ENCODE measurements at regions not wholly inside any gene's neighbourhood (a gene's known extent, or its start where the extent isn't known, plus 50 kb on each side); places are given as distances from the start of the nearest gene placed in this dataset.
A peak's percentile ranks its signal among the peaks of the same experiment; 100 is the strongest.
"Not testable (repeated sequence)": the region's sequence is repeated elsewhere in the genome, so short reads cannot be mapped to it uniquely, and the experiment has no call there.

DNA sequence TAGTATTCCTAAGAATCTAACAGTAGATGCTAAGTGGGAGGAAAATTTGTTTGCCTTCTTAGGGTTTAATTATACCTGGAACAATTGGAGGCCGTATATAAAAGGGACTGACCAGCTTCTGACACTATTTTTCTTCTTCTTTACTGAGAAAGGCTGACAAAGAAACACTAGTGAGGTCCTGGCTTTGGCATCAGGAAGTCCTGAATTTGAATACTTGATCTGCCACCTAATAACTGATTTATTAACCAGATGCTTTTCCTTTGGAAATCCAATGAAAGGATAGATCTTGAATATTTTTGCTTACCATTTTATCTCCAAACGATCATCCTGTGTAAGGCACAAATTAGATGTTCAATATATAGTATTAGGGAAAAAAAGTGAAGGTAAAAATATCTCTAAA lies 382.5 kb downstream of the CENPW start:
- TF ChIP-seq, protein P1, sequence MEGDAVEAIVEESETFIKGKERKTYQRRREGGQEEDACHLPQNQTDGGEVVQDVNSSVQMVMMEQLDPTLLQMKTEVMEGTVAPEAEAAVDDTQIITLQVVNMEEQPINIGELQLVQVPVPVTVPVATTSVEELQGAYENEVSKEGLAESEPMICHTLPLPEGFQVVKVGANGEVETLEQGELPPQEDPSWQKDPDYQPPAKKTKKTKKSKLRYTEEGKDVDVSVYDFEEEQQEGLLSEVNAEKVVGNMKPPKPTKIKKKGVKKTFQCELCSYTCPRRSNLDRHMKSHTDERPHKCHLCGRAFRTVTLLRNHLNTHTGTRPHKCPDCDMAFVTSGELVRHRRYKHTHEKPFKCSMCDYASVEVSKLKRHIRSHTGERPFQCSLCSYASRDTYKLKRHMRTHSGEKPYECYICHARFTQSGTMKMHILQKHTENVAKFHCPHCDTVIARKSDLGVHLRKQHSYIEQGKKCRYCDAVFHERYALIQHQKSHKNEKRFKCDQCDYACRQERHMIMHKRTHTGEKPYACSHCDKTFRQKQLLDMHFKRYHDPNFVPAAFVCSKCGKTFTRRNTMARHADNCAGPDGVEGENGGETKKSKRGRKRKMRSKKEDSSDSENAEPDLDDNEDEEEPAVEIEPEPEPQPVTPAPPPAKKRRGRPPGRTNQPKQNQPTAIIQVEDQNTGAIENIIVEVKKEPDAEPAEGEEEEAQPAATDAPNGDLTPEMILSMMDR (IDR thresholded peaks at IDR 0.05; ENCODE audit: unreplicated experiment), result no peak
- H3K4me3 Mint-ChIP-seq, result no peak overlapping the region
- DNase-seq (ENCODE audit: low spot score in 2 of 2, unreplicated experiment in 2 of 2), result no peak
- peaks cover 21% of the 10 kb centered on the region for H3K9me3 Mint-ChIP-seq
- H3K27ac Mint-ChIP-seq, result no peak overlapping the region
- H3K27me3 Mint-ChIP-seq (ENCODE audit: low read depth), result no peaks in the 10 kb centered on the region
- H3K4me1 Mint-ChIP-seq, result peaks cover 19% of the 10 kb centered on the region
- peaks cover 5% of the 10 kb centered on the region for H3K36me3 Mint-ChIP-seq

DNA sequence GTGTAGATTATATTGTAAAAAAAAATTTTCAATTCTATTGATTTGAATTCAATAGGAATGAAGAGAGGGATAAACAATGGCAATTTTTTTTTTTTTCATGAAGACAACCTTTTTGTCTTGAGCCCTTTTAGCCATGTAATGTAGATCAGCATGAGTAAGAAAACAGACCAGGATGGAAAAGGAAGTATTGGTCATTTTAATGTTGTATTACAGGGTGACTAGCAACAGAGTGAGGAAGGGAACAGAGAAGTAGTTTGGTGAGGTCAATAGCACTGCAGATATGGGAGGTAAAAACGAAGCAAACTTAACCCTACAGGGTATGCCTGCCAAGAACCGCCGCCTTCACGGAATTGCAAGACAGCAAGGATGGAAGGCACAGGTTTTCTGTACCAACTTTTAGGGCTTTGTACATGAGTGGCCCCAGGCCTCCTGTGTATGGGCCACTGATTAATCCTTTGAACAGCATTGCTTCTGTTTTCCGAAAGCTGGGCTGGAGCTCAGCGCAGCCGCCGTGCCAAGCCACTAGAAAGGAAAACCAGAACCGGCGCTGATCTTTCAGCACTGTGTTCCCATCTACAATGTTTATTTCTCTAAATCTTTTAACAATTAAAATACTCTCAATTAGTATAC lies 383.7 kb downstream of the CENPW start:
- no peak overlapping the region for H3K27ac Mint-ChIP-seq
- H3K4me3 Mint-ChIP-seq, result no peak overlapping the region
- no peaks in the 10 kb centered on the region for H3K27me3 Mint-ChIP-seq (ENCODE audit: low read depth)
- TF ChIP-seq, protein P1 (IDR thresholded peaks at IDR 0.05; ENCODE audit: unreplicated experiment), result no peak
- no peak for DNase-seq (ENCODE audit: low spot score in 2 of 2, unreplicated experiment in 2 of 2)
- peaks cover 12% of the 10 kb centered on the region for H3K4me1 Mint-ChIP-seq
- peaks cover 31% of the 10 kb centered on the region for H3K9me3 Mint-ChIP-seq
- H3K36me3 Mint-ChIP-seq, result peaks cover 14% of the 10 kb centered on the region

DNA sequence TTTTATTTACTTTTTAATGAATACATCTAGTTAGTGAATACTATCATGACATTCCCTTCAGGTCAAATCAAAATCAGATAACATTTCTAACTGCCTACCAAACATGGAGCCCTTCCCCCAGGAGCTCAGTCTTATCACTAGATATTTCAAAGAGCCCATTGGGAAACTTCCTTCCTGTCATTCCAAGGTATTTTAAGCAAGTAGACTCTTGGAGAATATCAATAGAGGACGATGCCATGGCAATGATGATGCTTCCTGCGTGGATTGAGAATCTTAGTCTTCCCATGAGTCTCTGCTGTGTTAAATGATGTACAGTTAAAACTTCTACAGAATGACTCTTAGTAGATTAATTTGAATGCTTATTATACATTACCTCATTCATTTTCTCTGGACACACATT lies 384.9 kb downstream of the CENPW start:
- Mint-ChIP-seq H3K9me3 (peaks cover 42% of the 10 kb centered on the region), H3K4me3 (no peak overlapping the region), H3K4me1 (peaks cover 12% of the 10 kb centered on the region), H3K27ac (no peak overlapping the region), H3K36me3 (peaks cover 20% of the 10 kb centered on the region), H3K27me3 (ENCODE audit: low read depth) (no peaks in the 10 kb centered on the region)
- DNase-seq (ENCODE audit: low spot score in 2 of 2, unreplicated experiment in 2 of 2), result no peak
- TF ChIP-seq, protein P1 (IDR thresholded peaks at IDR 0.05; ENCODE audit: unreplicated experiment), result no peak

DNA sequence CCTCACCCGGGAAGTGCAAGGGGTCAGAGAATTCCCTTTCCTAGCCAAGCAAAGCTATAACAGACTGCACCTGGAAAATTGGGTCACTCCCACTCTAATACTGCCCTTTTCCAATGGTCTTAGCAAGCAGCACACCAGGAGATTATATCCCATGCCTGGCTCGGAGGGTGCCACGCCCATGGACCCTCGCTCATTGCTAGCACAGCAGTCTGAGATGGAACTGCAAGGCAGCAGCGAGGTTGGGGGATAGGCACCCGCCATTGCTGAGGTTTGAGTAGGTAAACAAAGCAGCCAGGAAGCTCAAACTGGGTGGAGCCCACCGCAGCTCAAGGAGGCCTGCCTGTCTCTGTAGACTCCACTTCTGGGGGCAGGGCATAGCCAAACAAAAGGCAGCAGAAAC lies 386.5 kb downstream of the CENPW start:
- not testable (repeated sequence) for DNase-seq (ENCODE audit: low spot score in 2 of 2, unreplicated experiment in 2 of 2); H3K27me3 Mint-ChIP-seq (ENCODE audit: low read depth); H3K4me3 Mint-ChIP-seq; H3K27ac Mint-ChIP-seq; H3K4me1 Mint-ChIP-seq
- peaks cover 49% of the 10 kb centered on the region for H3K9me3 Mint-ChIP-seq
- H3K36me3 Mint-ChIP-seq, result peaks cover 25% of the 10 kb centered on the region

DNA sequence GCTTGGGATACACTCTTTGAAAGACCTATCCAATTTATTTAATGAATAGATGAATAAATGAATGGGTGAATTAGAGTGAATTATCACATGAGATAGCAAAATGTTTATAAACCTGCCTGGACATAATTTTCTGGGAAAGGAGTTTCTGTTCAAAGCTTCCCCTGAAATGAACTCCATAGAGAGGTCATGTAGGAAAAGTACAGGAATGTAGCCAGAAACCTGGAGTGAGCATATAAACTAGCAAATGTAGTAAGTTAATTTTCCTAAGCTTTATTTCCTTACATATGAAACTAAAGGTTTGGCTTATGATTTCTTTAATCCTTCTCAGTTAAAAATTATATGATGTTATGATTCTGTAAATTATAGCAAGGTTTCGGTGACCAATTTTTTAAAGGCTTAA lies 380.3 kb upstream of the RSPO3 start:
- TF ChIP-seq, protein P1 (IDR thresholded peaks at IDR 0.05; ENCODE audit: unreplicated experiment), result no peak
- peaks cover 47% of the 10 kb centered on the region for H3K4me1 Mint-ChIP-seq
- no peak for DNase-seq (ENCODE audit: low spot score in 2 of 2, unreplicated experiment in 2 of 2)

DNA sequence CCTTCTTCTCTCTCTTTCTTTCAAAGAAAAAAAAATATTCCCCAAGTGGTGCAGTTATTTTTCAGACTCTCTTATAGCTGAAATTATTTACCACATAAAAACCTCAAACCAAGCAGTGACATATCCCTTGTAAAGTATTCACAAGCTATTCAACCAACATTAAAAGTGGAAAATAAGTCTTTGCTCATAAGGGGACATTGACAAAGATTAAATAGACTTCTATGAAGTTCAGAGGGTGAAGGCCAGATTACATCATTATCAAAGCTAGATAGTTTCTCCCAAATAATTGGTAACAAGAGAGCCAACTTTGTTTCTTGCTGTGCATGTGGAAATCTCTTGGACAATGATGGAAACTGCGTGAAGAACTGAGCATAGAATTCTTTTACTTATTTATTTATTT lies 379.8 kb upstream of the RSPO3 start:
- Mint-ChIP-seq H3K27me3 (ENCODE audit: low read depth) (no peaks in the 10 kb centered on the region), H3K36me3 (no peaks in the 10 kb centered on the region), H3K9me3 (no peaks in the 10 kb centered on the region), H3K4me1 (peaks cover 48% of the 10 kb centered on the region), H3K27ac (peak overlapping the region; percentile 95), H3K4me3 (peak overlapping the region; percentile 5)
- TF ChIP-seq, protein P1 (IDR thresholded peaks at IDR 0.05; ENCODE audit: unreplicated experiment), result no peak
- no peak for DNase-seq (ENCODE audit: low spot score in 2 of 2, unreplicated experiment in 2 of 2)

More for the DNA sequence above, 380.3 kb upstream of the RSPO3 start:
- no peak overlapping the region for H3K4me3 Mint-ChIP-seq
- H3K9me3 Mint-ChIP-seq, result peaks cover under 1% of the 10 kb centered on the region
- H3K36me3 Mint-ChIP-seq, result no peaks in the 10 kb centered on the region
- no peaks in the 10 kb centered on the region for H3K27me3 Mint-ChIP-seq (ENCODE audit: low read depth)
- peak overlapping the region; percentile 95 for H3K27ac Mint-ChIP-seq

Data from mesothelial cell of epicardium (in vitro differentiated cells).